PC-3 (cell line): ENCODE measurements at regions not wholly inside any gene's neighbourhood (a gene's known extent, or its start where the extent isn't known, plus 50 kb on each side); places are given as distances from the start of the nearest gene placed in this dataset.

ENCODE experiments used
- ATAC-seq: fragments of 200-7000 bp; cut with Tn5 transposase; 2 replicates; pipeline ENCODE4 v1.9.1; 2020; ENCODE audit warnings: mild to moderate bottlenecking, moderate library complexity
- BruUV-seq: library from RNA; stranded (reverse); fragments of 400-500 nt; replicated peaks from 2 replicates; lab custom pipeline; 2021; lab: Mats Ljungman, UMichigan
- CTCF ChIA-PET: fragments of 300-600 bp; sonication (Branson Sonifier 250); formaldehyde crosslinking; loops from one replicate; lab custom pipeline; 2022; ENCODE audit warnings: antibody characterized with exemption; lab: Charles Lee
- POLR2A ChIA-PET: fragments of 300-600 bp; sonication (Branson Sonifier 250); formaldehyde crosslinking; loops from one replicate; lab custom pipeline; 2022; ENCODE audit warnings: antibody characterized with exemption; ENCODE audit not compliant: unreplicated experiment; lab: Charles Lee
- DNase-seq: peaks from one replicate; pipeline ENCODE4 v3.0.0-alpha.2; 2015
- H2AFZ ChIP-seq: fragments of 300-600 bp; sonication (generic); 2 replicates; pipeline ENCODE4 v1.6.0; 2016; ENCODE audit warnings: antibody characterized with exemption, low read length
- H3F3A ChIP-seq: fragments of 300-600 bp; sonication (generic); one replicate; pipeline ENCODE4 v1.6.0; 2017; ENCODE audit warnings: antibody characterized with exemption, low read length, control low read depth, mild to moderate bottlenecking; ENCODE audit not compliant: unreplicated experiment
- H3K27ac ChIP-seq: fragments of 300-600 bp; sonication (generic); 2 replicates; pipeline ENCODE4 v1.5.1; 2016; ENCODE audit warnings: mild to moderate bottlenecking, low read length
- H3K27me3 ChIP-seq: fragments of 300-600 bp; sonication (generic); 2 replicates; pipeline ENCODE4 v1.6.1; 2016; ENCODE audit warnings: low read length, mixed read lengths
- H3K36me3 ChIP-seq: fragments of 300-600 bp; sonication (generic); 2 replicates; pipeline ENCODE4 v1.6.1; 2016; ENCODE audit warnings: low read depth, mixed run types, low read length, mixed read lengths
- H3K4me1 ChIP-seq: fragments of 300-600 bp; sonication (generic); 2 replicates; pipeline ENCODE4 v1.5.1; 2016; ENCODE audit warnings: low read length; ENCODE audit not compliant: insufficient read depth
- H3K4me2 ChIP-seq: fragments of 300-600 bp; sonication (generic); 2 replicates; pipeline ENCODE4 v1.6.0; 2016; ENCODE audit warnings: low read length
- H3K4me3 ChIP-seq: fragments of 300-600 bp; sonication (generic); 2 replicates; pipeline ENCODE4 v1.5.1; 2016; ENCODE audit warnings: mild to moderate bottlenecking, low read length, mixed read lengths
- H3K79me2 ChIP-seq: fragments of 300-600 bp; sonication (generic); 2 replicates; pipeline ENCODE4 v1.6.1; 2017; ENCODE audit warnings: low read length, mixed read lengths
- H3K9ac ChIP-seq: fragments of 300-600 bp; sonication (generic); 2 replicates; pipeline ENCODE4 v1.6.0; 2016; ENCODE audit warnings: mild to moderate bottlenecking, low read length
- H3K9me2 ChIP-seq: fragments of 300-600 bp; sonication (generic); replicated peaks from 2 replicates; pipeline ENCODE4 v1.6.1; 2016; ENCODE audit warnings: mixed run types, low read length, mixed read lengths
- H3K9me3 ChIP-seq: fragments of 300-600 bp; sonication (generic); 2 replicates; pipeline ENCODE4 v1.6.1; 2016; ENCODE audit warnings: low read length, mixed read lengths
- H4K20me1 ChIP-seq: fragments of 300-600 bp; sonication (generic); 2 replicates; pipeline ENCODE4 v1.6.1; 2016; ENCODE audit warnings: low read length, mixed read lengths
- EZH2 ChIP-seq: fragments of 300-600 bp; sonication (generic); IDR thresholded peaks from one replicate; pipeline ENCODE4 v1.6.1; 2017; ENCODE audit warnings: antibody characterized with exemption, mild to moderate bottlenecking, low read length; ENCODE audit not compliant: unreplicated experiment
- EZH2phosphoT487 ChIP-seq: fragments of 300-600 bp; sonication (generic); IDR thresholded peaks from 2 replicates; pipeline ENCODE4 v1.6.1; 2018; ENCODE audit warnings: mild to moderate bottlenecking, antibody characterized with exemption, low read length, borderline replicate concordance
- intact Hi-C: fragments of 100-400 bp; cut with micrococcal nuclease; formaldehyde crosslinking; loops from 2 replicates; pipeline ENCODE4 v1.9.0; 2023
- TF ChIP-seq, protein P1 (sequence below): fragments of 300-600 bp; sonication (generic); conservative IDR thresholded peaks from 2 replicates; pipeline ENCODE4 v1.5.1; 2017; ENCODE audit warnings: antibody characterized with exemption, low read depth, mild to moderate bottlenecking, low read length

DNA sequence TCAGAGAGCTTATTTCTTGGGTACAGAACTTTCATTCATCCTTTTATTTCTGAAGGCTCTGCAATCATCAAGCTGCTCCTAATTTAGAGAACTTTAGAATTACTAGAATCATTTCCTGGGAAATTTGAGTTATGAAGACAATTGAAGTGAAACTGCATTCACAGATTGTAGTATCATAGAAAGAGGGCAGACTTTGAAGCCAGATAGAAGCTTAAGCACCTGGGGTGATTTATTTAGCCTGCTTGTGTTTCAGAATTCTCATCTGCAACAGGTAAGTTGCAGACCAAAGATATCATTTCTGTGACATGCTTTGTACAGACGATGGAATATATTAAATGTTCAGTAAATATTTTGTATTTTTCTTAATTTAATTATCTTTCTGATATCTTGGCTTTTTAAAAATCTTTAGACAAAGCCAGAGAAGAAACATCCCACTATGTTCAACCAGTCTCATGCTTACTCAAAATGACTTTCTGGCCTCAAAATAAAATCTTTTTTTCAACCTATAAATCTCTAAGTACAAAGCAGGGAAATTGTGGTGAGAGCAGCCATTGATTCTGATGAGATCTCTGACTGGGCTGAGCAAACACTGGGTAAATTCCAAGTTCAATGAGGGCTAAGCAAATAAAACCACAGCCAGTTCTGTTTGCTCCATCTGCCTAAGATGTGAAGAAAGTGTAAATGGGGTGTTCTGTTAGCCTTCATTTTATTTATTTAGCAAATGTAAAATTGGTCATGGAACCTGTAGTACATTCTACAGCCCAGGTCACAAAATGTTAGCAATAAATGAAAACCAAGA is 264.7 kb upstream of the CCNG1 start:
- H3K9ac ChIP-seq = no peak overlapping the region
- TF ChIP-seq, protein P1, sequence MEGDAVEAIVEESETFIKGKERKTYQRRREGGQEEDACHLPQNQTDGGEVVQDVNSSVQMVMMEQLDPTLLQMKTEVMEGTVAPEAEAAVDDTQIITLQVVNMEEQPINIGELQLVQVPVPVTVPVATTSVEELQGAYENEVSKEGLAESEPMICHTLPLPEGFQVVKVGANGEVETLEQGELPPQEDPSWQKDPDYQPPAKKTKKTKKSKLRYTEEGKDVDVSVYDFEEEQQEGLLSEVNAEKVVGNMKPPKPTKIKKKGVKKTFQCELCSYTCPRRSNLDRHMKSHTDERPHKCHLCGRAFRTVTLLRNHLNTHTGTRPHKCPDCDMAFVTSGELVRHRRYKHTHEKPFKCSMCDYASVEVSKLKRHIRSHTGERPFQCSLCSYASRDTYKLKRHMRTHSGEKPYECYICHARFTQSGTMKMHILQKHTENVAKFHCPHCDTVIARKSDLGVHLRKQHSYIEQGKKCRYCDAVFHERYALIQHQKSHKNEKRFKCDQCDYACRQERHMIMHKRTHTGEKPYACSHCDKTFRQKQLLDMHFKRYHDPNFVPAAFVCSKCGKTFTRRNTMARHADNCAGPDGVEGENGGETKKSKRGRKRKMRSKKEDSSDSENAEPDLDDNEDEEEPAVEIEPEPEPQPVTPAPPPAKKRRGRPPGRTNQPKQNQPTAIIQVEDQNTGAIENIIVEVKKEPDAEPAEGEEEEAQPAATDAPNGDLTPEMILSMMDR = no peak
- TF ChIP-seq EZH2phosphoT487 (no peak), EZH2 (no peak)
- POLR2A ChIA-PET = no interaction called here
- H3K4me1 ChIP-seq = no peaks in the 10 kb centered on the region
- H3K27me3 ChIP-seq = no peaks in the 10 kb centered on the region; the same call in 1 of the 2 replicates
- H4K20me1 ChIP-seq = no peaks in the 10 kb centered on the region
- H3K9me3 ChIP-seq = no peaks in the 10 kb centered on the region
- no TSS peak for BruUV-seq
- H3K4me3 ChIP-seq = no peak overlapping the region
- no peak overlapping the region for H2AFZ ChIP-seq
- H3K79me2 ChIP-seq = no peaks in the 10 kb centered on the region
- no peak overlapping the region for H3K4me2 ChIP-seq
- no peak overlapping the region for H3K27ac ChIP-seq
- DNase-seq (peak; percentile 20), ATAC-seq (no peak)
- no peaks in the 10 kb centered on the region for H3K9me2 ChIP-seq
- no peaks in the 10 kb centered on the region for H3K36me3 ChIP-seq
- H3F3A ChIP-seq = no peaks in the 10 kb centered on the region
- intact Hi-C loops = no loop called here
- CTCF ChIA-PET = no interaction called here

GRCh38 chr5:163177971-163178370 is 259.4 kb upstream of the CCNG1 start:
- no peaks in the 10 kb centered on the region for H4K20me1 ChIP-seq
- H3K27ac ChIP-seq = no peak overlapping the region
- no peak overlapping the region for H3K9ac ChIP-seq
- TF ChIP-seq EZH2phosphoT487 = no peak
- TF ChIP-seq EZH2 = no peak
- TF ChIP-seq, protein P1 = no peak
- DNase-seq = no peak
- no peaks in the 10 kb centered on the region for H3F3A ChIP-seq
- no peaks in the 10 kb centered on the region for H3K9me2 ChIP-seq
- POLR2A ChIA-PET = no interaction called here
- no peaks in the 10 kb centered on the region for H3K4me1 ChIP-seq
- CTCF ChIA-PET = no interaction called here
- no peak overlapping the region for H3K4me3 ChIP-seq
- BruUV-seq = no TSS peak
- intact Hi-C loops = no loop called here
- H3K27me3 ChIP-seq = no peaks in the 10 kb centered on the region; the same call in 1 of the 2 replicates
- no peak overlapping the region for H3K4me2 ChIP-seq
- no peaks in the 10 kb centered on the region for H3K9me3 ChIP-seq
- no peaks in the 10 kb centered on the region for H3K79me2 ChIP-seq
- H3K36me3 ChIP-seq = no peaks in the 10 kb centered on the region
- no peak for ATAC-seq
- no peak overlapping the region for H2AFZ ChIP-seq

DNA sequence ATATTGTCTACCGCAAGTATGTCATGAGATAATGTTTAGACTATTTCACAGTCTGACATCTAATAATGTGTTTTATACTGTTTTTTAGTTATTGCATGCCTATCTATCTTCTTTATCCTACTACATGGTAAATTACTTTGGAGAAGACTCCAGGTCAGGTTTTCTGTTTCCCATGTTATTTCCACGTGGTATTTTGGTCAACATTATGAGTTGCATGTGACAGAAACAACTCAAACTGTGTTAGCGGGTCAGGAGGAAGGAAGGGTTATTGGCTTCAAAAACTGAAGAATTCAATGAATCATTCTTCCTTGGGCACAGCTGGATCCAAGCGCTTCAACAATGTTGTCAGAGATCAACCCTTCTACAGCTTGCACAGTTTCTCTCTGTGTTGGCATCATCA is 252.1 kb upstream of the CCNG1 start:
- H3K36me3 ChIP-seq = no peaks in the 10 kb centered on the region
- intact Hi-C loops = no loop called here
- no TSS peak for BruUV-seq
- no peak overlapping the region for H3K4me3 ChIP-seq
- no peak overlapping the region for H2AFZ ChIP-seq
- no peak overlapping the region for H3K9ac ChIP-seq
- no peaks in the 10 kb centered on the region for H3F3A ChIP-seq
- TF ChIP-seq EZH2 = no peak
- DNase-seq = no peak
- H3K9me3 ChIP-seq = no peaks in the 10 kb centered on the region
- ChIA-PET POLR2A (no interaction called here), CTCF (no interaction called here)
- H3K4me1 ChIP-seq = no peaks in the 10 kb centered on the region
- no peak overlapping the region for H3K27ac ChIP-seq
- no peaks in the 10 kb centered on the region for H3K79me2 ChIP-seq
- ATAC-seq = no peak
- no peak overlapping the region for H3K4me2 ChIP-seq
- H3K9me2 ChIP-seq = no peaks in the 10 kb centered on the region
- H3K27me3 ChIP-seq = no peaks in the 10 kb centered on the region; the same call in 1 of the 2 replicates
- no peaks in the 10 kb centered on the region for H4K20me1 ChIP-seq
